ENCODE measurements at regions not wholly inside any gene's neighbourhood (a gene's known extent, or its start where the extent isn't known, plus 50 kb on each side); places are given as distances from the start of the nearest gene placed in this dataset.

- no peak for TF ChIP-seq CTCF (IDR thresholded peaks at IDR 0.05; ENCODE audit: extremely low read depth, insufficient read depth, missing control alignments)
- DNase-seq (ENCODE audit: low spot score), result no peak
- in situ Hi-C loops (cut with MboI; ENCODE audit: low pct_unique_long_range_greater_than_20kb, low sequenced_read_pairs, unreplicated experiment), result no loop called here
These were observed 1293.9 kb downstream of the NCAM2 start for GRCh38 chr21:22292144-22292543.

- TF ChIP-seq CTCF (IDR thresholded peaks at IDR 0.05; ENCODE audit: extremely low read depth, insufficient read depth, missing control alignments), result no peak
- in situ Hi-C loops (cut with MboI; ENCODE audit: low pct_unique_long_range_greater_than_20kb, low sequenced_read_pairs, unreplicated experiment), result no loop called here
- DNase-seq (ENCODE audit: low spot score), result no peak
These were observed 1299.4 kb downstream of the NCAM2 start for GRCh38 chr21:22297575-22297974.

- in situ Hi-C loops (cut with MboI; ENCODE audit: low pct_unique_long_range_greater_than_20kb, low sequenced_read_pairs, unreplicated experiment), result no loop called here
These were observed 1313.7 kb downstream of the NCAM2 start for GRCh38 chr21:22311741-22312462.

DNA sequence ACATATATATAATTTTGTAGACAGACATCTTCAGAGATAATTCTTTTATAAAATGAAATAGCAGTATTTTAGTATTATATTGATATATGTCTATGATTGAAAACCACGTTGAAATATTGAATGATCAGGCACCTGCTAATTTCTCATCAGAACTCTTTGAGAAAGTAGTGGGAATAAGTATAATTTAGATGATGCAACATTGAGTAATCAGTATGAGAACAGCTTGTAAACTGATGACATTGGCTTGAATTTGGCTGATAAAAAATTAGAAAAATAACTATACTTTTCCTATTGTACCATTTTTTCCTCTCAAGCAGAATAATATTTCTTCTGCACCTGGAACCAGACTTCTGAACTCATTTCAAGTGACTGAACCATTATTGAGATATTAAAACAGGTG is 1316.8 kb downstream of the NCAM2 start:
- in situ Hi-C loops (cut with MboI; ENCODE audit: low pct_unique_long_range_greater_than_20kb, low sequenced_read_pairs, unreplicated experiment), result no loop called here
- DNase-seq (ENCODE audit: low spot score), result no peak
- TF ChIP-seq CTCF (IDR thresholded peaks at IDR 0.05; ENCODE audit: extremely low read depth, insufficient read depth, missing control alignments), result no peak

More at GRCh38 chr21:22311741-22312462, 1313.7 kb downstream of the NCAM2 start:
- no peak for TF ChIP-seq CTCF (IDR thresholded peaks at IDR 0.05; ENCODE audit: extremely low read depth, insufficient read depth, missing control alignments)
- no peak for DNase-seq (ENCODE audit: low spot score)

DNA sequence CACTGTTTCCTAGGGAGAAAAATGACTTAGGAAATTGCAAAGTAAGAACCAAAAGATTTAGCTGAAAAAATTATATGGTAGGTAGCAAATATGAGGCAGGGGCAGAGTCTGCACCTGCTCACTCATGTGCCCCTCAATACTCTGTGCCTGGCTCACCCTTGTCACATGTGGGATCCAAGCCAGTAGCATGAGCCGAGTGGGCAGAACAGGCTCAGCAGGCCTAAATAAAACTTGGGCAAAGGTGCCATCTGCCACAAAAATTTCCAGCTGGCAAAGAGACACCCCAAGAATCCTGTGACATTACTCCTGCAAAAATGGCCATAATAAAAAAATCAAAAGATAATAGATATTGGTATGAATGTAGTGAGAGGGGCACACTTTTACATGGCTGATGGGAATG is 1321.2 kb downstream of the NCAM2 start:
- TF ChIP-seq CTCF (IDR thresholded peaks at IDR 0.05; ENCODE audit: extremely low read depth, insufficient read depth, missing control alignments), result no peak
- in situ Hi-C loops (cut with MboI; ENCODE audit: low pct_unique_long_range_greater_than_20kb, low sequenced_read_pairs, unreplicated experiment), result no loop called here
- no peak for DNase-seq (ENCODE audit: low spot score)

DNA sequence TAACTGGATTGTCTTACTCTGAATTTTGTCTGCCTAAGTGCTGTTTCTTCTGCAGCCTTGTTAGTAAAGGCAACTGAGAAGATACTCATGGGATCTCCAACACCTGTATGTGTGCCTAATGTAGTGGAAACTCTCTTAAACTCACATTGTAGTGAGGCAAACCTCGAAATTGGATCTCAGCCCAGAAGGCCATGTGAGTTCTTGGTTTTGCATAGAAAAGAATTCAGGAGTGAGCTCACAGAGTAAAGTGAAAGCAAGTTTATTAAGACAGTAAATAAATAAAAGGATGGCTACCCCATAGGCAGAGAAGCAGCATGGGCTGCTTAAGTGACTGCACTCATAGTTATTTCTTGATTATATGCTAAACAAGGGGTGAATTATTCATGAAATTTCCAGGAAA is 1344.7 kb downstream of the NCAM2 start:
- no peak for DNase-seq (ENCODE audit: low spot score)
- no peak for TF ChIP-seq CTCF (IDR thresholded peaks at IDR 0.05; ENCODE audit: extremely low read depth, insufficient read depth, missing control alignments)
- in situ Hi-C loops (cut with MboI; ENCODE audit: low pct_unique_long_range_greater_than_20kb, low sequenced_read_pairs, unreplicated experiment), result no loop called here
